GM18517 (cell line): ENCODE measurements at regions not wholly inside any gene's neighbourhood (a gene's known extent, or its start where the extent isn't known, plus 50 kb on each side); places are given as distances from the start of the nearest gene placed in this dataset.

Experiments
- ATAC-seq: cut with Tn5 transposase; IDR thresholded peaks from one replicate; pipeline ENCODE4 v1.9.1; 2021; ENCODE audit warnings: mild to moderate bottlenecking, moderate library complexity; ENCODE audit not compliant: unreplicated experiment

DNA sequence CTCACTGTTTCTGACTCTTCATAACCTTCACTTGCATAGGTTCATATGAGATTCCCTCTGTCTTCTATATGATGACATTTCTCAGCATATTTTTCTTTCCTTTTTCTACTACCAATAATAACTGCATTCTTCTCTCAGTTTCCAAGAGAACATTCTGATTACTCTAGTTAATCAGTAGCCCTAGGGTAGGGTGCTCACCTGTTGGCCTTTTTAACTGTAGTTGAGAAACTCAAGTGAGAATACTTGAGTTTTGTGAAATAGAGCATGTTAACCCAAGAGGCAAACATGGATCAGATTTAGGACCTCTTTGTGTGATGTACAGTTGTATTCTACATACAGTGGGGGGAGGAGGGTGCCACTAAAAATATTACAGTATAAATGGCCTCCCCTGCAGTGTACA is 308.0 kb downstream of the CMPK2 start:
- no peak for ATAC-seq

DNA sequence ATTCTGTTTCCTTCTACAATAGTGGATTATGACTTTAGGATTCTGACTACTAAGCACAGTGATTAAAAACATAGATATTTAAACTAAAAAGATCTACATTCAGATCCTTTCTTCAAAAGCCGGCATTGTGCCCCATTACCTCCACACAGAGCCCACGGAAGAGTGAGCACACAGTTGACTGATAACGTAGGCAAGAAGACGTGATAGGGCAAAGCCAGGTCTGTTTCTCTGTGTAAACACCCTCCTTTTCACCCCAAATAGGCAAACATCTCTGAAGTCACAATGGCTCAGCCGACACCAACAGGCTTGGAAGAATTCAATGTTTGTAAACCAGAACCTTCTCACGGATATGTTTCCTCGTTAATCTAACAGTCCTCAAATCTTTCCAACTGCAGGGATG is 302.9 kb downstream of the CMPK2 start:
- ATAC-seq: no peak

DNA sequence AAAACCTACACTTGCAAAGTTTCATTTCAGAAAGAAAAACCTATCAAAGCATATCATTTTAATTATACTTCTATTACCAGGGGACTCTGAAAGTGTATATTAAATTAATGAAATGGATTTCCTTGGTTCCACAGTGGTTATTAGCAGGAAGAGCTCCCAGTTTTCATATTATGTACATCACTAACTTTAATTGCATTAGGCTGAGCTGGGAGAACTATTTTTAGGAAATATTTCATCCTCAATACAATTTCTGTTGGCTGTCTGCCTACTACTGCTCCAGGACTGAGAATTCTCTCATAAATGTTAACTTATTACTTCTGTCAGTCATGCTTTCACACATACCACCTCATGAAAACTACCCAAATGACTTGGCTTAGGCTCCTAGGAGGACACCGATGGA is 301.4 kb downstream of the CMPK2 start:
- ATAC-seq: no peak

- ATAC-seq: no peak
Observed at GRCh38 chr2:6574121-6574520, 291.6 kb downstream of the CMPK2 start.

DNA sequence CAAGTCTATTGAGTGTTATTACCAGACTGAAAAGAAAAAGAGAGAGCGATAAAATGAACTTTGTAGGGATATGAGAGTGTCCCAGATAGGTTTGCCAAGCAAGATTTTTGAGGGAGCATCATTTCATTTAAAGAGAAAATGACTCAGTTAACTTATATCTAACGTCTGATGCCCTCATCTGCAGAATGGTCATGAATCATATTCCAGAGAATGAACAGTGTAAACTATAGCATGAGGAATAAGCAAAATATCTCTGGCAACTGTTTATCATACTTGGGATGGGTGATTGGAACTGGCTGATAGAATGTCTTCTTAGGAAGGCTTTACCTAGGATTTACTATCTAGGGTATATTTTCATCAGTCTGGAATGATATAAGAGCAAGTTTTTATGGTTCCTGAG is 289.4 kb downstream of the CMPK2 start:
- no peak for ATAC-seq

- no peak for ATAC-seq
Observed at GRCh38 chr2:6577960-6578359, 287.7 kb downstream of the CMPK2 start.

DNA sequence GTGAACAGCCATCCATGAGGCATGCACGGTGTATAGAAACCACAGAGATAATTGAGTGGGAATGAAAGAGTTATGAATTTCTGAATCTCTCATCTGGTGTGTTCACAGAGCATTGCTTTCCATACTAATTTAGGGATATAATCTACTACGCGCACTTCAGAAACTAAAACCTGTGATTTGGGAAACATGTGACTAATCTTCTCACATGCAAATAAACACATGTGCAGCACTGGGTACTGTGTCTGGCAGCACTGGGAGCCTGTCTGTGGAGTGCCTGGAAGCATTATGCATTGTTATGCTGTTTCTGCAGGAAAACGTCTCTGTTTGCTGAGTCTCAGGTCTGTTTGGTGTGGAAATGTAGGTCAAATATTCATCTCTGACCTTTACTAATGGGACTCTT is 287.3 kb downstream of the CMPK2 start:
- ATAC-seq: no peak

DNA sequence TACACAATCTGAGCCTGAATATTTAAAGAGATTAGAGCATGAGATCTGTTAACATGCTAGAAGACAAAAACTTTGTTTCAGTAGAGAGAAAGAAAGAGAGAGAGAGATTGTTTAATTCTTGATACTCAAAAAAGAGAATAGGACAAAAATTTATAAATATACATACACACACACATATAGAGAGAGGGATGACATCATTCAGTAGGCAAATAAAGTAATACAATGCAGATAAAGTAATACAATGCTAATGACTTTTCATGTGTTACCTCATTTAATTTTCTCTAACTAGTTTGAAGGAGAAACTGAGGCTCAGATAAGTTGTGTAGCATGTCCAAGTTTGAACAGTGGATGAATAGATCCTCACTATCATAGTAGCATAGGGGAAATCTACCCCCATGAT is 286.4 kb downstream of the CMPK2 start:
- ATAC-seq: no peak

DNA sequence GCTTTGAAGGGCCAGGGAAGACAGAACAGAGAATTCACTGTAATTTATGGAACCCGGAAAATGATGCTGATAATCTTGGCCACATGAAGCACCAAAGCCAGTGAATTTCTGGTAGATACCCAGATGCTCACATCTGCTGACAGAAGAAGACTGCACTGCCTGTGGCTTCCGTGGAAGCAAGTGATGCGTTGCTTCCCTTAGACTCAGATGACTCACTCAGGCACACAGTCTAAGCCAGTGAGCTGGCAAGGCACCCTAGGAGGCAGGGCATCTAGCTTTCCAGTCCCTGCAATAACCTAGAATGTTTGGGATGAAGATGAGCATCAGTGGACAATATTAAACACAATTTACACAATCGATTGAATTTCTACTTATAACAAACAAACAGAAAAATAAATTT is 284.7 kb downstream of the CMPK2 start:
- no peak for ATAC-seq

- no peak for ATAC-seq
Observed at GRCh38 chr2:6589150-6589549, 276.6 kb downstream of the CMPK2 start.

GRCh38 chr2:6590442-6590841 is 275.3 kb downstream of the CMPK2 start:
- no peak for ATAC-seq

DNA sequence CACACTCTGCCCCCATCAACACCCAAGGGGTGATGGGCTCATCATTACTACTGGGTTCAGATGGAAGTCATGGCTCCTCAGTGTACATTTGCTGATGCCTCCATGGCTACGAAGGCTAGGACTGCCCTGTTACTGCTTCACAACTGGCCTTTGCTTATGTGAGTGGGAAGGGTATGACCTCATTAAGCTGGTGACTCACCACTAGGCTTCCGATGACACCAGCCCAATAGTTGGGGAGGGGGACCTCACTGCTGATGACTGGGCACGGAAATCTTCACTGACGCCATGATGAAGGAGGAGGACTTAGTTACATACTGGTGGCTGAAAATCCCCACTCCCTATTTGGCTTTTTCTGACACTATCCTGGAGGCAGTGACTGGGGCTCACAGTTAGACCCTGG is 263.2 kb downstream of the CMPK2 start:
- no peak for ATAC-seq

GRCh38 chr2:6605836-6606505 is 259.7 kb downstream of the CMPK2 start:
- no peak for ATAC-seq

DNA sequence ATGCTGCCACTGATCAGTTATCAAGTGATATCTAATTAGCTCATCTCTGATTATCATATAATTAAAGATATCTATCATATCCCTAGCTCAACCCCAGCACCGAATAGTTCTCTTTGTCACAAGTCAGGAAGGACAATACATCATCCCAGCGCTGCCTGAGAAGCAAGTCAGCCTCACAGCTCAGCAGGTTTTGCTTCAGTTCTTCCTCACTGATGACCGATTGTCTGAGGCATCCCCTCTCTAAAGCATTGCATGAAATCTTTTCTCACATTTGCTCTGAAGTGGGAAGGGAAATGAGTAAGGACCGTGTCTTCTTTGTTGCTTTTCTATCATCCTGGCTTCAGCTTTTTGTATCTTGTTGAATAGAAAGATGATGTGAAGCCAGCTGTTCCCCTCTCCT is 247.9 kb downstream of the CMPK2 start:
- ATAC-seq: no peak

DNA sequence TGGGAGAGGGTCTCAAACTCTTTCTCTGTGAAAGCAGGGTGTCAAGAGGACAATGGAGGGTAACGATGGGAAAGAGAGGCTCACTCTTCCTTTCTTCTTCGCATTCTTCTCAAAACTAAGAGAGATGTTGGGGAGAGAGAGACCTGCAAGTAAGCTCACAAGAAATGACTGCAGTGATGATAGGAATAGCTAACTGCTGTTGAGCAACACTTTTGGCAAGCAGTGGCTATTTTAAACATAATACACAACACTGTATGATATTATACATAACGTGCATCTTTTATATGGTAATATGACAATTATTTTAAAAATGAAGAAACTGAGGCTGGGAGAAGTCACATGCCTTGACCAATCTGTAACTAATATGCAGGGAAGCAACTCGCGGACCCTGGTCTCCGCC is 247.5 kb downstream of the CMPK2 start:
- no peak for ATAC-seq

GRCh38 chr2:6623746-6624145 is 242.0 kb downstream of the CMPK2 start:
- ATAC-seq: no peak

- ATAC-seq: no peak
Observed at GRCh38 chr2:6626401-6627012, 239.2 kb downstream of the CMPK2 start.

- no peak for ATAC-seq
Observed at GRCh38 chr2:6627316-6627715, 238.4 kb downstream of the CMPK2 start.

- ATAC-seq: no peak
Observed at GRCh38 chr2:6630209-6630608, 235.5 kb downstream of the CMPK2 start.

DNA sequence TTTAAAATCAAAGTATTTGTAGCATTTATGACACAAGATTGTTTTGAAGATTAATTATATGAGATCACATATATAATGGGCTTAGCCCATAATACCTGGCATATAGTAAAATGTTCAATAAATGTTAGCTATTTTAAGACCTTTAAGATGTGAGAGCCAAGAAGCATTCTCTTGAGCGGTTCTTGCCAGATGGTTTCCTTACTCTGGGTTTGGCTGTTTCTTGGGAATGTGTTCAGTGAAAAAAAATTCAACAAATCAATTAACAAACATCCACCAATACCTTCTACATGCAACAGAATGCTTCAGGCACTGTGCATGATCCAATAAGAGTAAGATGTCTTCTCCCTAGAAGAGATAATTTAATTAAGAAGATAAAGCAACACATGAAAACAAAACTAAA is 230.4 kb downstream of the CMPK2 start:
- no peak for ATAC-seq

DNA sequence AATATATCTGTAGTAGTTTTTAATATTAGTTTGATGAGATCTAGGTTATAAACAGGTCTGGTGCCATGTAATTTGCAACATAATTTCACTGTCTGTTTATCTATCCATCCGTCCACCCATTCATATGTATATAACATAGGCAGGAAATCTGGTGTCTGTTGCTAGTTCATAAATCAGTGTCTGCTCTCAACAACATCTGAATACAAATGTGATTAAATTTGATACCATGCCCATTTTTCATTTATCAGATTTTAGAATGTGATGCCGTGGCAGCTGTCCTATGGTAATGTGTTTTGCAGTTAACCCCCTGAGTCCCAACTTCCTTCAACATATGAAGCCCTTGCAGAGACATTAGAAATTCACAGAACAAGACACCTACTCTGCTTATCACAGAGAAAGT is 228.4 kb downstream of the CMPK2 start:
- no peak for ATAC-seq

DNA sequence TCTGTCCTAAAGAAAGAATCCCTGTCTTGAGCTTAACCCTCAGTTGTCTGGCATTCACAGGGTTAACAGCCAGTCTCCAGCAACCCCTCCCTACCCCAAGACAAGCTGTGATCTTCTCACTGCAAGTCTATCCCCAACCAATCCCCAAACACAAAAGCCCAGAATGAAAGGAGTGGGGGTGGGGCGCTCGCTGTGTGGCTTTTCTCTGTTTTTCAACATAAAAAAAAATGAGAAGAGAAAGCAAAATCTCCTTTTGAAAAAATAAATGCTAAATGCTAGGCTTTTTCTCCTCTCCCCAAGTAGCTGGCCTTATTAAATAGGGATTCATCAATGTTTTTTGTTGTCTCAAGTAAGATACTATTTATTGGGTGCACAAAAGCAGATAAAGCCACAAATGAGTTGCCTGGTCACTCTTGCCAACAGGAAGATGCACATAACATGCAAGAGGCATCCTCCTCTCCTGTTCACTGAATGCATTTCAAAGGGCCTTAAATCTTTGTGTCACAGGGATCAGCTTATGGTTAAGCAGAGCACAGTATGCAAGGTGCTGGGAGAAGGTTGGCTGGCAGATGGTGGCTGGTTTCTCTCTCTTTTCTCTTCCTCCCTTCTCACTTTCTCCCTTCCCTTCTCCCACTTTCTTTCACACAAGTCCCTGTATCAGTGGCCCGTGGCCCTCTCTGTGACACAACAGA is 225.6 kb downstream of the CMPK2 start:
- ATAC-seq: no peak
